DMS114 treated with DMSO at 0.1 percent for 48 hours (cell line): ENCODE measurements at regions not wholly inside any gene's neighbourhood (a gene's known extent, or its start where the extent isn't known, plus 50 kb on each side); places are given as distances from the start of the nearest gene placed in this dataset.

Experiments used
- DNase-seq: peaks from one replicate; lab custom pipeline; 2025; ENCODE audit not compliant: unreplicated experiment; lab: John Stamatoyannopoulos, UW

DNA sequence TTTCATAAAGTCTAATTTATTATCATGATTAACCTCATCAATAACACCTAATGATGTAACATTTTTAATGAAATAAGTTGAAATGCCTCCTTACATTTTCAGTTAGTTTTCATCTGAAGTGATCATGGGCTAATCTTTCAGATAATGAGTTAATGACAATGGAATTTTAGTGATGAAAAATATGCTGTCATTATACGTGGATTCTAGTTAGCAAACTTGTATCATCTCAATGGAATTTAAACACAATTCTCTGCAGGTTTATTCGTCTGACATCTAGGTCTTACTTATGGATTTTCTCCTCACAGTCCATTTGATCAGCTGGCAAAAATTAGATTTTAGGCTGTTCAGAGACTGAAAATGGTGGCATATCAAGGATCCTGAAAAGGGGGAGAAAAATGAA is 885.0 kb downstream of the SLC4A3 start:
- DNase-seq: no peak

DNA sequence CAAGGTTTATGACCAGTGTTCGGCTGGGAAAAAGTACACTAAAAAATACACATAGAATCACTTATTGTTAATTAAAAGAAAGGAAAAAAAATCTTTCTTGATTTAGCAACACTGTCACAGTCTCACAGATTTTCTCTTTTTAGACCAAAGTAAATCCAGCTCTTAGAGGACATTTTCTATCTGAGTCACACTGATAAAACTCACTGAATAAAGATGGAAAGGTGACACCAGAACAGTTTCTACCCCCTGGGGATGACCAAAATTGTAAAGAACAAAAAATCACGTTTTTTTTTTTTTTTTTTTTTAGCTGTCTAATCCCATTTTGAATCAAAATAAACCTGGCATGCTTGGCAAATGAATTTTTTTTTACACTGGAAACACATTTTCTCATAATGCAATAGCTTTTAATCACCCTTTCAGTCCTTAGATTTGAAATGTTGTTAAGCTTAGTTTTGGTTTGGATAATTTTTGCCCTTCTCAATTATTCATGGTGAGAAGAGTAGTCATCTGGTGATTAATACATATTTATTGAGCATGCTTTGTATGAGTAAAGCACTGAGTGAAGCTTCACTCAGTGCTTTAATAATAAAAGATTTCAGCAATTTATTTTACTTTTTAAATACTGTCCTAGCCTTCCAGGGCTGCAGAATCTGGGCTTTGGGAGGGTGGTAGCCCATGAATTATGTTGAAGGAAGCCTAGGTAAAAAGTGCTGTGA is 886.3 kb downstream of the SLC4A3 start:
- no peak for DNase-seq

DNA sequence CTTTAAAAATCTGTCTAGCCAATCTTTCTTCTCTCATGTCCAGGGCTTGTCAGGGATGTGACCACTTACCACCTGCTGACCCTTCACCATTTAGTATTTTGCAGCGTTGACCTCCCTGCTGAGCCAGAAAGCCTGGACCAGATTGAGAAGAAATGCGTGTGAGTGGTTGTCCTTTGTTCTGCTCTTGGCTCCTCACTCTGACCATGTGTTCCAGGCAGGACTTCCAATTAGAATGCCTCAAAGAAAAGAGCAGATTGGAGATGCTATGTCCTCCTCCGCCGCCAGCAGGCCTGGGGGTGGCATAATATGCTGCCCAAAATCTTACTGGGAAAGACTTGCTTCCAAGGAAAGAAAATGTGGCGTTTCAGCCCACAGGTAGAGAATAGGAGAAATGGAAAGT is 894.1 kb downstream of the SLC4A3 start:
- DNase-seq: no peak

DNA sequence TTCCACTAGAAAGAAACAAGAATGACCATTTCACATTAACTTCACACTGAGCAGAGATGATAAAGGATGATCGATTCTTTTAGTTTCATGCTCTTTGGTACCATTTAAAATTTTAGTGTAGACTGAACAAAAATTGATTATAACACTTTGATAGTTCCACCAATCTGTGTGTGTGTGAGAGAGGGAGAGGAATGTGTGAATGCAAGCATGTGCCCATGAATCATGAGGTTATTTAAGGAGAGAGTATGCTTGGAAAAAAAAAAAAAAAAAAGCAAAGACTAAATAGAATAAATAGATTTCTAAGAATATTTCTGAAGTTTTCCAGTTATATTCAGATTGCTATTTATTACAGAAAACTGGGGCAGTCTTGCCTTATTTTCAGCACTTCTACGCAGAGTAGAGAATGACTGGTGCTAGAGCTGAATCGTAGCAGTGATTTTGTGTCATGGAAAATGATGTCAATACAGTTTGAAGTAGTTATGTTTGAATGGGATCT is 900.8 kb downstream of the SLC4A3 start:
- no peak for DNase-seq

DNA sequence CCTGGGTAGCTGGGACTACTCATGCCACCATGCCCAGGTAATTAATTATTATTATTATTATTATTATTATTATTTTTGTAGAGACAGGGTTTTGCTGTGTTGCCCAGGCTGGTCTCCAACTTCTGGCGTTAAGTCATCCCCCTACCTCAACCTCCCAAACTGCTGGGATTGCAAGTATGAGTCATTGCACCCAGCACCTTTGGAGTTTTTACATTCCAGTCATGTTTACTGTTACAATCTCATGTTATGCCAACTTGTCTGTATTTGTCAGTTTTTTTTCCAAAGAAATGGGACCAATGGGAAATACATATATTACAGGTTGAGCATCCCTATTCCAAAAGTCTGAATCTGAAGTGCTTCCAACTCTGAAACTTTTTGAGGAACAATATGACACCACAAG is 903.8 kb downstream of the SLC4A3 start:
- no peak for DNase-seq

DNA sequence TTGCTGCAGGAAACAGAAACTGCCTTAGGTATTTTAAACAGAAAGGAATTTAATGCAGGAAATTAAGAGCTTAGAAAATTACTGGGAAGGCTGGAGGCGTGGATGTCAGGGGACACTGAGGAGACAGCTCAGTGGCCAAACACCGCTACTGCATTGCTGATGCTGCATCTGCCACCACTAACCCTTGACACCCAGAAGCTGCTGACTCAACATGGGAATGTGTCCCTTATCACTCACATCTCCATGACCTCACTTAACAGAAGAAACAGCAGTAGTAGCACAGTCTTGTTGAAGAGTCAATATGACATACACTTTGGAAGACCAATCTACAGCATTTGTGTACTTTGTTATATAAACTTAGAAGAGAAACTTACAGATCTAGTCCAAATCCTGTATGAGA is 906.1 kb downstream of the SLC4A3 start:
- no peak for DNase-seq

DNA sequence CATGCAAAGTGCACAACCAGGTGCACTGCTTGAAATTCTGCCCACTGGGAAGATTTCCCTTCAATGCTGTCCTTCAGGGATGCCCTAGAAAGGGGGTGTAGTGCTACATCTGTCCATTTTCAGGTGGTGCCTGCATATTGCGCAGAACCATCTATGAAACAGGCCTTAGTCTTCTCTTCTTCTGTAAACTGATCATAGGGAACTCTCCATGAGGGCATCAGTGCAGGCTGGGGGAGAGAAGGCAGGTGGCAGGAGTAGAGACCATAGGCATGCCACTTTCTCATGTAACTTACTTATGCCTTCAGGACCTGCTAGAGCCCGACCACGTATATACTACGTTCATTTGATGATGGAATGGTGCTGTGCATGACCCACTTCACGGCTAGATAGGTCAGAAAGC is 912.1 kb downstream of the SLC4A3 start:
- DNase-seq: no peak

DNA sequence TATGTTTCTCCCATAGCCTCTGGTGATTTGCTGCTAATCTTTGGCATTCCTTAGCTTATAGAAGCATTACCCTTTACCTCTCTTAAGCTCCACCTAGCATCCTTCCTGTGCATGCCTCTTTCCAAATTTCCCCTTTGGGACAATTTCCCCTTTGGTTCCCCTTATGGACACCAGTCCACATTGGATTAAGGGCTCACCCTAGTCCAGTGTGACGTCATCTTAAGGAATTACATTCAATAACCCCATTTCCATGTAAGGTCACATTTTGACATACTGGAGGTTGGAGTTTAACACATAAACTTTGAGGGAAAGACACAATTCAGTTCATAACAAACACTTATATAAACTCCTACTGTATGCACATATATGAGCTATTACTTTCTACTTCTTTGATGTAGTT is 916.6 kb downstream of the SLC4A3 start:
- no peak for DNase-seq

DNA sequence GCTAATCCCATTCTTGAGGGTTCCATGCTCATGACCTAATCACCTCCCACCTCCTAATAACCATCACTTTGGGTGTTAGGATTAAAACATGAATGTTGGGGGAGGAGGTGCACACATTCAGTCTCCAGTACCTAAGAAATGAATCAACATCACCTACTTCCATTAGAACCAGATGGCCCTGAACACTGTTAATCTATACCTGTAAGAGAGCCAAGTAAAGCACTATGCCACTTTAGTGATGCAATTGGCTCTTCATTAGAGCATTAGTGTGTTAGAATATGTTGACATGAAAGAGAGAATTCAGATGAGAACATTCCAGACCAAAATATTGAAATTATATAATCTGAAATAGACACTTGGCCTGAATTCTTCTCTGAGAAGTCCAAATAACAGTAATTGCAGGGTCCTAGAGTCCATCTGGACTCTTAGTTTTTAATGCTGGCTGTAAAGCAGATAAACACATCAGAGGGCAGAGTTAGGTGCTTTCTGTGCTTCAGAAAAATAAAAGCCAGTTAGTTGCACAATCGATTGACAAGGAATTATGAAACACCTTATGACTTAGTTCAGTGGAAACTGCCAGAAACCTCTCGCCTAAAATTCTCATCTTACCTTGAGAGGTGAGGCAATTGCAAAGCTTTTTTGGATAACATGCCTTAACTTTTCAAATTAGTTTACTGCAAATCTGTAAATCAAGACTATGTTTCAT is 923.7 kb downstream of the SLC4A3 start:
- no peak for DNase-seq

DNA sequence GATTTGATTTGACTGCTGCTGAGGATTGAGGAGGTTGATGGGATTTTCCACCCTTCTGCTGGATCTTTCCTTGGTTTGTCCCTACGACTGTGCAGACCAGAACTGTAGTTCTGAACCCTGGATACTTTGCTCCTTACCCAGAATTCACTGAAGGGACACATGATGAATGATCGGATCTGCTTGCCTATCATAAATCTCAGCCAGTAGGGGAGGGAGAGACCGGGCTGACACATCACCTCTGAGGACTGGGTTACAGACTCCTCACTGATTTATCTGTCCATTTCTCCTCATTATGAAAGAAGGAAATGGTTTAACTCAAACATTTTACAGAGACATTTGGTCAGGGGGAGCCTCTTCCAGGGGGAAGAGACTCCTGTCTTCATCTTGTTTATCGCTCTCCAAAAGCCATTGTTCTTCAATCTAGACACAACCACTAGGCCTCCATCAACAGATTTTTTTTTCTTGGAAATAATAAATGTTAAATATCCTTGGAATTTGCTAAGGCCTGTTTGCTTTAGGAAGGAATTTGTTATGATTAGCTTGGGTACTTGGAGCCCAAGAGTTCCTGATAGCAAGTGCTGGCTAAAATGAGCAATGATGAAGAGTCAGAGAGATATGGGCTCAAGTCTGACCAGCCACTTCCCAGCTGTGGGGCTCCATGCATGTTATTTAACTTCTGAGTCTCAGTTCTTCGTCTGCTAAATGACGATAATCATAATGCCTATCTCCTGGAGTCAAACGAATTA is 925.5 kb downstream of the SLC4A3 start:
- no peak for DNase-seq

DNA sequence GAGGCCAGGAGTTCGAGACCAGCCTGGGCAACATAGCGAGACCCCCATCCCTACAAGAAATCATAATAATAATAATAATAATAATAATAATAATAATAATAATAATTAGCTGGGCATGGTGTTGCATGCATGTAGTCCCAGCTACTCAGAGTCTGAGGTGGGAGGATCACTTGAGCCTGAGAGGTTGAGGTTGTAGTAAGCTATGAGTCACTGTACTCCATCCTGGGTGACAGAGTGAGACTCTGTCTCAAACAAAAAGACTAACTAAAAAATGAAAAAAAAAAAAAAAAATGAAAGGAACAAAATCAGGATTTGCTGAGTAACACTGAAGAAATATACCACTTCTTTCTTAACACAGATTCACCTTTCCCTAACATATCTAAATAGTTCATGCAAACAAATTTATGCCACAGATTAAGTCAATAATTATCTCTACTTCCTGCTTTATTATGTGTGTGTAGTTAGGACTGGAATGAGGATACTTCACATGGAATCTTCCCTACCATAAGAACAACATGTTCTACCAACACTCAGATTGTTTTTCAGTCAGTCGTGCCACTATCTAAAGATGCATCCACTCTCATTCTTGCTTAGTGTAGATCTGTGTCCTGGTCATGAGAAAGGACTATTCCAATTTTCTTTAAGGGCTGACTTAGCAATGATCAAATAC is 928.7 kb downstream of the SLC4A3 start:
- no peak for DNase-seq

DNA sequence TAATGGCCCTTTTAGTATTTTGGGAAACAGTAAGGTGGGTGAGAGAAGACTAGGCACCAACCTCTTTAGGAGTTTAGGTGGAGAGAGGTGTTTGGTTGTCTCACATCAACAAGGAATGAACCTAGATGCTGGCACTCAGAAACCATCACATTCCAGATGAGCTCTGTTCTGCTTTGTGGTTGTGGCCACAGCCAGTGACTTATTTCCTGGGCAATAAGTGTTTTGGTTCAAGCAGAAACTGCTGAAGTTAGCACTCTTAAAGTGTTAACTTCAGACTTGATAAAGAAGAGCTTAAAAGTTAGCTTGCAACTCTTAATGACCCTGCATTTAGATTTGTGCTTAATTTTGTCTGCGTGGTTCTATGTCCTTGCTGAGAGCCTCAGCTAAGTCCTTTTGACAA is 929.2 kb downstream of the SLC4A3 start:
- DNase-seq: no peak

DNA sequence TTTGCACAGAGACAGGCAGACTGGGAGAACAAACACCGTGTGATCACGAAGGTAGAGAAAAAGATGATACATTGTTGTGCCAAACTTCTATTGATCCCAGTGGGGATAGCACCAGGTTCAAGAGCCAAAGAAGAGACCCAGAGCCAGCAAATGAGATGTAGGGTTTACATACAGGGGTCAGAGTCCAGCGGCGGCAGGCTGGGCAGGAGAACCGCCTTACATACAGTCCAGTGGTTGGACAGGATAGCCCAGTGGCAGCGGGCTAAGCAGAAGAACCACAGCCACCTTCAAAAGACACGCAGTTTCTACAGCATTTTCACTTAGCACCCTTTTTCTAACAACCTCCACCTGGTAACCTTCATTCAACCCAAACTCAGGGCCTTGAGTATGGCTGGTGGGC is 932.8 kb downstream of the SLC4A3 start:
- DNase-seq: no peak

DNA sequence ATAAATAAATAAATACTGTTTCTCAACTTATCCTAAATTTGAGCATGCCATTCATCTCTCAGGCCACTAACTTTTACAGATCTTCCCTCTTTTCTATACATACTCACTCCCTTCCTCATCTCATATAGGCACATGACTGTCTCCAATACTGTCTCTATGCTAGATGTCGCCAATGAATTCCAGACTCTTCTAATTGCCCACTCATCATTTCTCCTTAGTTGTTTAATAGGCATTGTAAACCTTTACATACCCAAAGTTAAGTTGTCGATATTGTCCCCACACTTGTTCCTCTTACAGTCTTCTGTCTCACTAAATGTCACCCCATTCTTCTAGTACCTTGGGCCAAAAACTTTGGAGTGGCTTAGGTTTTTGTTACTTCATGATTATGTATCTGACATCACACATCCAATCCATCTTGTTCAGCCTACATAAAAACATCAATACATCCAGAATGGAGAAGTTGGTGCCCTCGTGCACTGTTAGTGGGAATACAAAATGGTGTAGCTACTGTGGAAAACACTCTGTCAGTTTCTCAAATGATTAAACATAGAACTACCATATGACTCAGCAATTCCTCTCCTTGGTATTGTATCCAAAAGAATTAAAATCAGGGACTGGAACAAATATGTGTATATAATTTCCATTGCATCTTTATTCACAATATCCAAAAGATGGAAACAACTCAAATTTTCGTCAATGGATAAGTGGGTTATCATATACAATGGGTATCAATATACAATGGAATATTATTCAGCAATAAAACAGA is 935.1 kb downstream of the SLC4A3 start:
- DNase-seq: no peak

DNA sequence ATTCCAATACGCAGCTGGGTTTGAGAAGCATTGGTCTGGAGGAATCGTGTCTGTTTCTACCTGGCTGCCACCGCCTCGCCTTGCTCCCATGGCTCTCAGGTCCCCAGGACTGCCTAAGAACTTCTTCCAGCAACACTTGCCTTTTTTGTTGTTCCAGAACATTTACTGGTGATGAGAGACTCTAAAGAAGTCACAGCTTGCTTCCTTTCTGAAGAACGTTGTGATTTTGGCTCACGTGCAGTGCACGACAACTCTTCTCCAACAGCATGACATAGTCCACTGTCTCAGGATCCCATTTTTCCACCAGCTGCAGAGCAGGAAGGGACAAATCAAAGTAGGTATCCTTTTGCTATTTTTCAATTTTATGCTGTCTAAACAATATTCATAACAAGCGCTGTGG is 940.9 kb downstream of the SLC4A3 start:
- DNase-seq: no peak

DNA sequence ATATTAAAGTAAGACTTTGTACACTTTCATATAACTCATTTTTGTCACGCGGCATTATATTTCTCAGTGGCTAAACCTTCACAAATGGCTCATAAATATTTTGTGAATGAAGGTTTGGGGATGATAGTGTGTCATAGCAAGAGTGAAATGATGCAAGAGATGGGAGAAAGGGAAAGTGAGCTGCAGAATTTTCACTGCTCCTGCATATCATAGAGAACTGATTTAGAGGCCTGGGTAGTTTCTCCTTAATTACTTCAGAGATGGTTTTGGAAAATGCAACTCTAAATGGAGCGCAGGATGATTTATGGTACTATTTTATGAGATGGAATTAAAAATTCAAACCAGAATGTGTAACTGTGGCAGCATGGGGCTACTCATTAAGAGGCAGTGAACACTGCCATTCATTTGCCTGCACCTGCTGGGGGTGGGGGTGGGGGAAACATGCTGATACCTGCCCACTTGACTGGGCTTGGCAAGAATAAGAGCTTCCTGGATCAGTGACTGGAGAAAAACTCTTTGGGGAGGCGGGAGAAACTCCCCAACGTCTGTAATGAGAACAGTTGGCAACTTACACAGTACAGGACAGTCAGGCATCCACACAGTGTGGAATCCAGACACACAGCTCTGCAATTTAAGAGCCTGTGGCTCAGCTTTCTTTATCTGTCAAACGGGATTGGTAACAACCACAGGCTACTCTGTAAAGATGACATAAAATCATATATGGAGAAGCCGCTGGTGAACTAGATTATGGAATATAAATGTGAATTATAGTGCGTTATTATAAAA is 941.9 kb downstream of the SLC4A3 start:
- DNase-seq: no peak

DNA sequence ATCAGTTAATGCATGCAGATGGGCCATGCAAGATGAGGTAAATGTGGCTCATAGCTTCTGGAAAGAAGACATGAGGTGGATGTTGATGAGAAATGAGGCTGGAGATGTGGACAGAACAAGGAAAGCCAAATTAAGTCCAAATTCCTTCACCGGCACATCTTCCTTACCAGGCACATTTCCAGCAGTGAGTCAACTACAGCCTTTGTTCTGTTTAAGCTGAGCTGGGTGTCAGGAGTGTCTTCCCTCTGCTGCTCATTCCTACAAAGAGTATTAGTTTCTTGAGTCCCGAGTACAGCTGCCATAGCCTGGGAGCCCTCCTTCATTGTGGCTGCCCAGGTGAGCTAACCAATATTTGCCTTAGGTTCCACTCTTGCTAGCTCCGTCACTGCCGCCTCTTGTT is 945.0 kb downstream of the SLC4A3 start:
- no peak for DNase-seq

DNA sequence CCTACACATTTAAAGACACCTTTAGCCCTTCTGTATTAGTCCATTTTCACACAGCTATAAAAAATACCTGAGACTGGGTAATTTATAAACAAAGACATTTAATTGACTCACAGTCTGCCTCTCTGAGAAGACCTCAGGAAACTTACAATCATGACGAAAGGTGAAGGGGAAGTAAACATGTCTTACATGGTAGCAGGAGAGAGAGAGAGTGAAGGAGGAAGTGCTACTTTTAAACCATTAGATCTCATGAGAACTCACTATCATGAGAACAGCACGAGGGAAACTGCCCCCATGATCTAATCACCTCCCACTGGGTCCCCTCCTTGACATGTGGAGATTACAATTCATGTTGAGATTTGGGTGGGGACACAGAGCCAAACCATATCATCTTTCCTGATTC is 946.6 kb downstream of the SLC4A3 start:
- no peak for DNase-seq

DNA sequence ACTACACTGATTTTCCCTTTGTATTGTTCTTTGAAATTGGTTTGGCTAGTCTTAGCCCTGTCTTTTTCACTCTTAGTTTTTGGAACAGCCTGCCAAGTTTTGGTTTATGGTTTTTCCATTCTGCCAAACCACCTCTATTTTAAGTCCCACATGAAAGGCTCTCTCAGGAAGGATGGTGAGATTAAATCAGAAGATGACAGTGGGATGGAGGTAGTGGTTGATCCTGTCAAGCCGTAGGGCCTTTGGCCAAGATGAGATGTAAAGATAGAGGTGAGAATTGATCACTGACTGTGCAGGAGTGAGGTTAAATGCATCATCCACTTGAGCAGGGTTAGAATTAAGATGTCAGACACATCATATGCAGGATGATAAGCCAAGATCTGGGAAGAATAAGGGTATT is 948.5 kb downstream of the SLC4A3 start:
- DNase-seq: no peak

DNA sequence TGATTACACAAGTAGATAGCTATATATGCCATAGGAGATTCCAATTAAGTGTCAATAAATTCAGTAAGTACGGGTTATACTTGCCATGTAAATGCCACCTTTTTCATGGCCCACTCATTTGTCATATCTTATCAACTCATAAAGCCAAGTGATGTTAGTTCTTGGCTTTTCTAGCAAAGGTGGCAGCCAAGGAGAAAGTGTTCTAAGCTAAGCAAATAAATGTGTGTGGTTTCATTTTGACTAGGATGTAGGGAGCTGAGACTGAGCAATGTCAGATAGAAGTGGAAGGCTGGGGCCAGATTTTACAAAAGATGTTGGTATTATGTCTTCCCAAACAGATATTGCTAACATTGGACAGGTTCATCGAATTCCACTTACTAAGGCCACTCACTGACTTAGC is 952.0 kb downstream of the SLC4A3 start:
- no peak for DNase-seq
